Upper lobe of right lung (tissue), 1 donor: ENCODE measurements at regions not wholly inside any gene's neighbourhood (a gene's known extent, or its start where the extent isn't known, plus 50 kb on each side); places are given as distances from the start of the nearest gene placed in this dataset.

Source experiments
- ATAC-seq: fragments of 200-7000 bp; cut with Tn5 transposase; one replicate; pipeline ENCODE4 v1.9.1; 2020; ENCODE audit warnings: mild to moderate bottlenecking, moderate library complexity
- DNase-seq: peaks from one replicate; pipeline ENCODE4 v3.0.0-alpha.2; 2020
- H3K27ac ChIP-seq: fragments of 200-600 bp; one replicate; pipeline ENCODE4 v1.8.0; 2022
- H3K27me3 ChIP-seq: fragments of 200-600 bp; one replicate; pipeline ENCODE4 v1.8.0; 2022; ENCODE audit warnings: mild to moderate bottlenecking
- H3K36me3 ChIP-seq: fragments of 200-600 bp; one replicate; pipeline ENCODE4 v1.8.0; 2022
- H3K4me1 ChIP-seq: fragments of 200-600 bp; one replicate; pipeline ENCODE4 v1.8.0; 2022
- H3K4me3 ChIP-seq: fragments of 200-600 bp; one replicate; pipeline ENCODE4 v1.8.0; 2022; ENCODE audit warnings: mild to moderate bottlenecking
- H3K9me3 ChIP-seq: fragments of 200-600 bp; one replicate; pipeline ENCODE4 v1.8.0; 2022
- intact Hi-C: fragments of 100-400 bp; cut with DNase I; formaldehyde crosslinking; loops from one replicate; pipeline ENCODE4 v1.11.0; 2022
- TF ChIP-seq, protein P1 (sequence below): fragments of 200-600 bp; IDR thresholded peaks from one replicate; pipeline ENCODE4 v1.8.0; 2022; ENCODE audit warnings: antibody characterized with exemption
- donor health status: DM: no; HTN: yes; CAD: no; lungs with severe emphysema.

DNA sequence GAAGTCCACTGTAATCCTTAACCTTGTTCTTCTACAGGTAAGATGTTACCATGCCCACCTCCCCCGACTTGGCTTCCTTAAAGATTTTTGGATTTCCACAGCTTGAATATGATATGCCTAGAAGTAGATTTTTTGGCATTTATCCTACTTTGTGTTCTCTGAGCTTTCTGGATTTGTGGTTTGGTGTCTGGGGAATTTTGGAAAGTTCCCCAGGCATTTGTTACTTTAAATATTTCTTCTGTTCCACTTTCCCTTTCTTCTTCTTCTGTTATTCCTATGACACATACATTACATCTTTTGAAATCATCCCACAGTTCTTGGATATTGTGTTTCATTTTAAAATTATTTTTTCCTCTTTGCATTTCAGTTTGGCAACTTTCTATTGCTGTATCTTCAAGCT, 122.1 kb upstream of the TMEM108 start:
- TF ChIP-seq, protein P1, sequence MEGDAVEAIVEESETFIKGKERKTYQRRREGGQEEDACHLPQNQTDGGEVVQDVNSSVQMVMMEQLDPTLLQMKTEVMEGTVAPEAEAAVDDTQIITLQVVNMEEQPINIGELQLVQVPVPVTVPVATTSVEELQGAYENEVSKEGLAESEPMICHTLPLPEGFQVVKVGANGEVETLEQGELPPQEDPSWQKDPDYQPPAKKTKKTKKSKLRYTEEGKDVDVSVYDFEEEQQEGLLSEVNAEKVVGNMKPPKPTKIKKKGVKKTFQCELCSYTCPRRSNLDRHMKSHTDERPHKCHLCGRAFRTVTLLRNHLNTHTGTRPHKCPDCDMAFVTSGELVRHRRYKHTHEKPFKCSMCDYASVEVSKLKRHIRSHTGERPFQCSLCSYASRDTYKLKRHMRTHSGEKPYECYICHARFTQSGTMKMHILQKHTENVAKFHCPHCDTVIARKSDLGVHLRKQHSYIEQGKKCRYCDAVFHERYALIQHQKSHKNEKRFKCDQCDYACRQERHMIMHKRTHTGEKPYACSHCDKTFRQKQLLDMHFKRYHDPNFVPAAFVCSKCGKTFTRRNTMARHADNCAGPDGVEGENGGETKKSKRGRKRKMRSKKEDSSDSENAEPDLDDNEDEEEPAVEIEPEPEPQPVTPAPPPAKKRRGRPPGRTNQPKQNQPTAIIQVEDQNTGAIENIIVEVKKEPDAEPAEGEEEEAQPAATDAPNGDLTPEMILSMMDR: no peak
- no peaks in the 10 kb centered on the region for H3K27me3 ChIP-seq
- no peaks in the 10 kb centered on the region for H3K4me1 ChIP-seq
- no peaks in the 10 kb centered on the region for H3K9me3 ChIP-seq
- H3K27ac ChIP-seq: no peak overlapping the region
- no peaks in the 10 kb centered on the region for H3K36me3 ChIP-seq
- H3K4me3 ChIP-seq: no peak overlapping the region
- no peak for ATAC-seq
- intact Hi-C loops: no loop called here
- DNase-seq: no peak

GRCh38 chr3:132912416-132912753, 125.8 kb upstream of the TMEM108 start:
- Histone ChIP-seq H3K4me1 (no peaks in the 10 kb centered on the region), H3K4me3 (no peak overlapping the region), H3K36me3 (no peaks in the 10 kb centered on the region), H3K9me3 (no peaks in the 10 kb centered on the region), H3K27me3 (no peaks in the 10 kb centered on the region), H3K27ac (peak overlapping the region; percentile 31)
- DNase-seq (no peak), ATAC-seq (no peak)
- intact Hi-C loops: no loop called here
- TF ChIP-seq, protein P1: no peak

DNA sequence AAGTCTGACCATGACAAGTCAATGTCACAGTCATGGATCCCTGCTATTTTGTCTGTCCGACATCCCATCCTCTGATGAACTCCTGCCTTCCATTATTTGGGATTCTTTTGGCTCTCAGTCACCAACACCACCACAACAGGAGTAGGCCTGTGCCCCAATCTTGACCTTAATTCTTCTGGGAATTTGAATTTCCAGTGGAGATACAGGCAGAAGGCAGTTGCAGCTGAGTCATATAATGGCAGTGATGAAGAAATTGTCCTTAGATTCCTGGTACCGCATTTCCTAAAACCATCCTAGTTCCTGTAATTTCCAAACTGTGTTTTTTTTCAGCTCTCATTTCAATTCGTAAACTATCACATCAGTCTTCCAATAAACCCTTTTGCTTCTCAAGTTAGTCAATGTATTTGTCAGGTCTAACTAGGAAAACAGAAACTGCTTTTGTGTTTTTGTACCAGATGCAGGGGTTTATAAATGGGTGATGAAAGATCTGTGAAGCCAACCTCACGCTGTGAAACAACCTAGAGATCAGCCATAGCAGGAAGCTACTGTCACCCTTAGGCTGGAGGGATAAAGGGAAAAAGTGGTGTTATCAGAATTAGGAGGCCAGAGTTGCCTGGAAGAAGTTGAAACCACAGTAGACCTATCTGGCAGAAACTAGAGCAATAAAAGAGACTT, 126.3 kb upstream of the TMEM108 start:
- H3K4me3 ChIP-seq: no peak overlapping the region
- no peaks in the 10 kb centered on the region for H3K9me3 ChIP-seq
- intact Hi-C loops: no loop called here
- DNase-seq (no peak), ATAC-seq (no peak)
- no peaks in the 10 kb centered on the region for H3K4me1 ChIP-seq
- no peaks in the 10 kb centered on the region for H3K36me3 ChIP-seq
- TF ChIP-seq, protein P1: no peak
- H3K27me3 ChIP-seq: no peaks in the 10 kb centered on the region
- peak overlapping the region; percentile 31 for H3K27ac ChIP-seq

- DNase-seq: no peak
- no peak overlapping the region for H3K4me3 ChIP-seq
Observed at GRCh38 chr3:132907293-132907692, 130.9 kb upstream of the TMEM108 start.

DNA sequence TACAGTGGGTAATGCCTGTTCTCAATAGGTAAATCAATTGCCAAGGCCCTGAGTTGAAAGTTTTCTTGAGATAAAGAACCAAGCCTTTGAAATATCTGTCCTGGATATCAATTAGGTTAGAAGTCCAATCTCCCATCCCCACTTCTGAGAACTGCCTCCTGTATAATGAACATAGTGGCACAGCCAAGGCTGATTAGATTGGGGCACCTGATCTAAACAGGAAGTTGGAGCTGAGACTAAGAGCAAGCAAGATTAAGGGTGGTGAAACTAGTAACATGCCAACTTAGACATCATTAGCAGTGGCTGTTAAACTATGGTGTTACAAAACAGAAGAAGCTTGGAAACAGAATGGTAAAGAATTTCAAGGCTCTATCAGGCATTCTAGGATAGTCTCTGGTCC, 137.7 kb upstream of the TMEM108 start:
- Histone ChIP-seq H3K27ac (no peak overlapping the region), H3K4me3 (no peak overlapping the region), H3K27me3 (no peaks in the 10 kb centered on the region), H3K9me3 (no peaks in the 10 kb centered on the region), H3K4me1 (no peaks in the 10 kb centered on the region), H3K36me3 (no peaks in the 10 kb centered on the region)
- ATAC-seq (no peak), DNase-seq (no peak)
- intact Hi-C loops: no loop called here
- TF ChIP-seq, protein P1: no peak

More at GRCh38 chr3:132907293-132907692, 130.9 kb upstream of the TMEM108 start:
- Histone ChIP-seq H3K36me3 (no peaks in the 10 kb centered on the region), H3K27ac (no peak overlapping the region), H3K27me3 (no peaks in the 10 kb centered on the region), H3K9me3 (no peaks in the 10 kb centered on the region), H3K4me1 (no peaks in the 10 kb centered on the region)
- ATAC-seq: no peak
- intact Hi-C loops: no loop called here
- TF ChIP-seq, protein P1: no peak

DNA sequence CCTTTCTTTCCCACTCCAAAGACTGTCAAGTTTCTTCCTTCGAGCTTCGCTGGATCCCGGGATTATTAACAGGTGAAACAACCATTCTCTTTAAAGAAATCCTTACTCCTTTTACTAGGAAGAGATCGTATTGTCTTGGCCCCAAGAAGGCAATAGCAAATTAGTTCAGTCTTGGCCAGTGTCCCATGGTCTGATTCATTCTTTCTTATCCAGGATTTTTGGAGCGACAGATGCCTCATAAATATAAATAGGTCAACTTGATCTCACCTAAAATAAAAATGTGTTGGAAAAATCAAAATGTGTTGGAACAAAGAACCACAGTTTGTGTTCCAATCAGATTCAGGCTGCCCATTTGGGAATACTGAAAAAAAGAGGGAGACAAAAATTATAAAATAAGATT, 140.1 kb upstream of the TMEM108 start:
- ATAC-seq: no peak
- intact Hi-C loops: no loop called here
- Histone ChIP-seq H3K27me3 (no peaks in the 10 kb centered on the region), H3K4me1 (no peaks in the 10 kb centered on the region), H3K36me3 (no peaks in the 10 kb centered on the region), H3K4me3 (no peak overlapping the region), H3K27ac (no peak overlapping the region), H3K9me3 (no peaks in the 10 kb centered on the region)
- DNase-seq: no peak
- TF ChIP-seq, protein P1: no peak
